GM21390 (cell line): ENCODE measurements at regions not wholly inside any gene's neighbourhood (a gene's known extent, or its start where the extent isn't known, plus 50 kb on each side); places are given as distances from the start of the nearest gene placed in this dataset.

ENCODE experiments used
- ATAC-seq: cut with Tn5 transposase; IDR thresholded peaks from one replicate; pipeline ENCODE4 v1.9.1; 2021; ENCODE audit not compliant: unreplicated experiment

DNA sequence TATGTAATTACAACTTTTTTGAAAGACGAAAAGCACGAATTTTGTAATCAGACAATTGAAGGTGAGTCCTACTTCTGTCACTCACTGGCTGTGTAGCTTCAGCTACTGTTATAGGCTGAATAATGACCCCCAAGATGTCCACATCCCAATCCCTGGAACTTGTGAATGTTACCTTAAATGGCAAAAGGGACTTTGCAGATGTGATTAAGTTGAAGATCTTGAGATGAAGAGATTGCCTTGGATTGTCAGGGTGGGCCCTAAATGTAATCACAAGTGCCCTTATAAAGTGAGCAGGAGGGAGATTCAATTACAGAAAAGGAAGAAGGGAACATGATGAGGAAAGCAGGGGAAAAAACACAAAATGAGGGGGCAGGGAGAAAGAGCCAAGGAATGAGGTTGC, 326.2 kb upstream of the MSX2 start:
- no peak for ATAC-seq

DNA sequence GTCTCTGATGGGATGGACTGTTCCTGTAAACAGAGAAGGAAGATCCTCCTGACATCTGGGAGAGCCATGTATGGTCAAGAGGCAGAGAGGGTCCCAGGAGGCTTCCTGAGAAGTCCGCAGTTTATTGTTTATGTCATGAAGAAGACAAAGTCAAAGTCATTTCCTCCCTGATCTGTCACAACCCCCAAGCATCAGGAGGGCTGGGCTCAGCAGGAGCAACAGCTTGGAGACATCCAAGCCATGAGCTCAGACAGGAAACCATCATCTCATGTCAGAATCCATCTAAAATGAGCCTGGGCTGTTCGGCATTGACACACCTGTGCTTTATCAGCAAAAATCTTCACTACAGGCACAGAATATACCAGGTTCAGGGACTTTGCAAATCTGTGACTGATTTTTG, 325.0 kb upstream of the MSX2 start:
- no peak for ATAC-seq

DNA sequence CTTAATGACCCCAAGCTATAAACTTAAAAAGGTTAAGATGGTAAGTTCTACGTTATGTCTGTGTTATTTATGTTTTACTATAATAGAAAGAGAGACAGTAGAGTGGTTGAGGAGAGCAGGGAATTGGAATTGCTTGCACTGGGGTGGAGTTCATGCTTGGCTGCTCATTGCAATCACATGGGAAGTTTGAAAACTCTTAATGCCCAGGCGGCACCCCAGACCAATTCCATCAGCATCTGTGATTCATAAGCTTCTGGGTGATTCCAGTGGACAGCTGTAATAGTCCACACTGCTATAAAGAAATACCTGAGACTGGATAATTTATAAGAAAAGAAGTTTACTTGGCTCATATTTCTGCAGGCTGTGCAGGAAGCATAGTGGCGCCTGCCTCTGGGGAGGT, 323.9 kb upstream of the MSX2 start:
- ATAC-seq, result no peak

DNA sequence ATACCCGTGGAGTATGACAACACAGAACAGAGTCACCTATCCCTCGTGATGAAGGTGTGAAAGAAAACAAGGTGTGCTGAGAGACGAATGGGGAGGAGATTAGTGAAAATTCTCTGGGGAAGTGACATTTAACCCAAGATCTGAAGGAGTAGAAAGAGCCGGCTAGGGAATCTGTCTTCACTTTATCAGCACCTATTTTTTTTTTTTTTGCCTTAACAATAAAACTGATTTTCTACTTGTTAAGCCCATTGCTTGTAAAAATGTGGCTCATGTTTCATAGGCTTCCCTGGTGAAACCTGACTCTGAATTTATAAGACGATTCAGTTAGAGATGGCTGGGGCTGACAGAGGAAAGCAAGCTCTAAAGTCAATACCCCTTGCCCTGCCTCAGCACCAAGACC, 322.6 kb upstream of the MSX2 start:
- no peak for ATAC-seq

DNA sequence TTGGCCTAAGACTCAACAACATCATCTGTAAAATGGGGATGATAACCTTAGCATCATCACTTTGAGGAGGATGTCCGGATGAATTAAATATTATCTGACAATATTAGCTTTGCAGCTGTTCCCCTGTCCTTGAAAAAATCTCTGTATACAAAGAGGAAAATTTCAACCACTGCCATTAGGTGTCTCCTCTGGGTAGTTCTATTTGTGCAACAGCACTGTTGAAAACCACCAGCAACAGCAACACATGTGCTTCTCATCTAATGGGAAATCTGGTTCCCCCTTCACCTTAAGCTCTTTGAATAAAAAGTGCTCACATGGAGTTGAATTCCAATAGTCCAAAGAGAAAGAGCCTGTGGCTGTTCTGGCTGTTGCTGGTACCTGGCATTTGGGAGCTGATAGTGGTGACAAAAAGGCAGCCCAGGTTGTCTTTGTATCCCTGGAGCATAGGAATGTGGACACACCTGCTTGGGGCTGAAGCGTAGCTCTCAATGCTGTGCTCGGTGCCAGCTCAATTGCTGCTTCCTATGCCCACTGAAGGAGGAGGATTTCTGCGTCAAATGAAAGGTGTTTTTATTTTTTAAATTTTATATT, 322.1 kb upstream of the MSX2 start:
- no peak for ATAC-seq

DNA sequence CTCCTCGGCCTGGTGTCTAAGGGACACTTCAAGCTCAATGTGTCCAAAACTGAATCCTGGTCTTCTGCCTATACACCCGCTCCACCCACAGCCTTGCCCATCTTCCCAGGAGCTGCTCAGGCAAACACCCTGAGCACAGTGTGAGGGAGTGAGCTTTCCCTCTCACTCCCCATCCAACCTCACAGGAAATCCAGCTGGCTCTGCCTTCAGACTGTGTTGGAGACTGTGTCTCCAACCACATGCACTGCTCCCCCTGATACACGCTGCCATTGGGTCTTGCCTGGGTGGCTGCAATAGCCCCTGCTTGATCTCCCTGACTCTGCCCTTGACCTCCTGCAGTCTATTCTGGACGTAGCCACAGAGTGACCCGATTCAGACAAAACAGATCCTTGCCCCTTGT, 319.5 kb upstream of the MSX2 start:
- no peak for ATAC-seq

DNA sequence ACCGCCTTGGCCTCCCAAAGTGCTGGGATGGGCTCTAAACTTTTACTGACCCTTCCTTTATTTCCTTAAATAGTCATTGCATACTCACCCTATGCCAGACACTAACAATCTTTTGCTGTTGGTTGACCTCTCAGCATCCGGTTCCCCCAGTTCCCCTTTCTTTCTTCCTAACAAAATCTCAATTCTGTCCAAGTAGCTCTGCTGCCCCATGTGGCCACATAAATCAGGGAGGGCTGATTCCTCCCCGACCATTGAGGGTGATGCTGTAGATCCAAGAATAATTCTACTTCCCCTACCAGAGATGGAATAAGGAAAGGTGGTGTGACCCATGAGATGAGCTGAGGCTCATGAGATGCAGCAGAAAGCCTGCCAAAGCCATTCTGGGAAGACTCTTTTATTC, 315.3 kb upstream of the MSX2 start:
- no peak for ATAC-seq

DNA sequence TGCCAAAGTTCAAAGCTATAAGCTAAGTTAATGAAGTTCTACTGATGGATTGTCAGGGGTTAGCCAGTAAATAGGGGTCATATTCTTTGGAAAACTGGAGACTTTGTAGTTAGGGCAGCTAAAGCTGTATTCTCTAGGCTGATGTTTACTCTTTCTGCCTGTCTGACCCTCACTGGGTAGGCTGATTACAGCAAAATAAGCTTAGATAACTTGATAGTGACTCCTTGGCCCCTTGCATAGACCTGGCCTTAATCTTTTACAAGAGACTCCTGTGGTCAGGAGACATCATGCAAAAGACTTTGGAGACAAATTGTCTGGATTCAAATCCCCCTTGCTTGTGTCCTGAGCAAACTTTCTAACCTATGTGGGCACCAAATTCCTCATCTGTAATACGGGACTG, 314.4 kb upstream of the MSX2 start:
- ATAC-seq, result no peak

DNA sequence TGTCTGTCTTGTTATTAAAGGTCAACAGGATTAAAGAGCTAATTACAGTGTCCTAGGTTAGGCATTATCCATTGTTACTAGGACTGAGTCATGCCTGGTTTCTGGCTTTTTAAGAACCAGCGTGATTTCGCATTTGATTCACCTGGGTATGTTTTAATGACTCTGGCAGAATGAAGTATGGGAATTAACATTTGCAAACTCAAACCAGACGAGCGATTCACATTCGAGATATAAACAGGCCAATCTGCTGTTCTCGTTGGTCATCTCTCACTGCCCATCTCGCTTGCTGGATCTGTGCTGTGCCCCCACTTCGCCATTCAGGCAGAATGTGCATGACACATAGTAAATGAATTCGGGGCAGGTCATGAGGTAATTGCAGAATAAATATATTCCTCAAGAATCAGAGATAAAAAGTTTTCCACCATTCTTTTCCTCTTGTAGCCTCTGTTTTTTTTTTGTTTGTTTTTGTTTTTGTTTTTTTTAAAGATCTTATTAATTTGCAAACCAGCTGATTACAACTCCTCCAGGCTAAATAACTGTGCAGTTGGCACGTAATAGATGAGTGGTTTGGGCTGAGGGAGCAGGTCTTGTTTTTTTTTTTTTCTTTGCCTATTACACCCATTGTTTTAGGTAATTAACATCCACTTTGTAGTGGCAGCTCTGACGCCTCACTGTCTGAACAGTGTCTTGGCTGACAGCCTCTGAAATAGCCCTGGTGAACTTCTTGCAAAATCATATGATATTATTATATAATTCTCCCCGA, 313.5 kb upstream of the MSX2 start:
- ATAC-seq, result no peak

DNA sequence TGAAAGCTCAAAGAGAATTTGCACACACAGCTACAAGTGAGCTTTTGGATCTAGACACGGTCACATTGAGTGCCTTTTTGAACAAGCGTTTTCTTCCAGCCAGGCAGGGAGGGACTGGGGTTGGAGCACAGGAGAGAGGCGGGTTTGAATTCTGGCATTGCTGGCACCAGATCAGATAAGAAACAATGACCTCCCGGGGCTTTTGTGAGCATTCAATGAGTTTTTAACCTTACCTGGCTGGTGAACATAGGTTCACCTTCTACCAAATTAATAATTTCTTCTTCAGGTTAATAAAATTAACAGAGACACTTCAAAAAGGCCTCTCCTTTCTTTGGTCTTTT, 312.9 kb upstream of the MSX2 start:
- ATAC-seq, result no peak

DNA sequence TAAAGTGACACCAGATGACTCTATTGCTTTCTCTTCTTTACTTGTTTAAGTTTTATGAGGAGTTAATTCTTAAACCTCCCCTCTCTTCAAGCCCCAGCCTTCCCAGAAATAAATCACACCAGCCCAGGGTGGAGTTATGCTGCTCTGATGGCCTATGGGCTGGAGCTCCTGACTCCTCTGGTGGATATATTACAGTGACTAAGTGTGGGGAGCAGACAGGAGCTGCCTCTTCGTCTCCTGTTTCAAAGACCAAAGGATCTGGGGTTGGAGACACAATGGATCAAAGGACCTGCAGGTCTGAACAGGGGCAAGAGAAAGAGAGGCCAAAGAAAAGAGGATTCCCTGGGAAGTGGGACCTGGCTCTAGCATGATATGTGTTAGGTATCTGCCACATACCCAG, 312.0 kb upstream of the MSX2 start:
- ATAC-seq, result no peak

DNA sequence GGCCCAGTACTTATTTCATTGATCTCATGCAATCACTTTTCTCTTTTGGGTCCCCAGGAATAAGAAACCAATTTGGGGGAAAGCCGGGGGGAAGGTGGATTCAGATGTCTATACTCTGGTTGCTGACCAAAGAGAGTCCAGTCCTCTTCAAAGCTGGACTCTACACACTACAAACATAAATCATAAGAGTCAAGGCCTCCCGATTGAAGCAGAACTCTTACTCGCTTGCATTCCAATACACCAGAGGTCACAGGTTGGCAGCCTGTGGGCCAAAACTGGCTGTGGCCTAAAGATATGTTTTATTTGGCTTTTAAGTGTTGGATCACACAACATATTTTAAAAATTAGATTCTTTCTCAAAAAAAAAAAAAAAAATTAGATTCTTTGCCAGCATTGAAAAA, 311.4 kb upstream of the MSX2 start:
- ATAC-seq, result no peak

DNA sequence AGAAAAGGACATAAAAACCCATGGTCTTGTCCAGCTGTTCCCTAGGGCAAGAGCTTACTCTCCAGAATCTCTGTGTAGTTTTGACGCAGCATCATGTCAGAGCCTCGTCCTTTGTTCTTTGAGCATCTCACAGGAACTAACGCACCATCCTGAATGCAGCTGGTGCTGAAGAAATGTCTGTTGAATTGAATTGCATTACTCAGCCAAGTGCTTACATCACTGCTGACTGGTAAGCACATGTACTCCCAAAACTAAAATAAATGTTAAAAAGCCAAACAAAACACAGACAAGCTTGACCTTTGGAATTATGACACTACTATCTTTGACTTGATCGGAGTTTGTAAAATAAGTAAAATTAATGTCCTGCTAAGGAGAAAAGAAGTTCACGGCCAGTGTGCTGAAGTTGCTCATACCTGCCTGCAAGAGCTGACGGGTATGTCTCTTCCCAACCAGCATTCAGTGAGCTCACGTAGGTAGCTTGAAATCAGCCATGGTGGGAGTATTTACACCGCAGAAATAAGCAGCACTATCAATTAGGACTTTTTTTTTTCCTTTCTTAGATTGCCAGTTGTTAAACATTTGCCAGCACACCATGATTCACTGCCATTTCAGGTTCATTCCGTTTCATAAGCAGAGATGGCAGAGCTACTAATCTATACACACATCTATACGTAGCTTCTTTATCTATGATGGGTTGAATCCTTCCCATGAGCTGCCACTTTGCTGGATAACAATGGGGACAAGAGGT, 310.6 kb upstream of the MSX2 start:
- no peak for ATAC-seq

DNA sequence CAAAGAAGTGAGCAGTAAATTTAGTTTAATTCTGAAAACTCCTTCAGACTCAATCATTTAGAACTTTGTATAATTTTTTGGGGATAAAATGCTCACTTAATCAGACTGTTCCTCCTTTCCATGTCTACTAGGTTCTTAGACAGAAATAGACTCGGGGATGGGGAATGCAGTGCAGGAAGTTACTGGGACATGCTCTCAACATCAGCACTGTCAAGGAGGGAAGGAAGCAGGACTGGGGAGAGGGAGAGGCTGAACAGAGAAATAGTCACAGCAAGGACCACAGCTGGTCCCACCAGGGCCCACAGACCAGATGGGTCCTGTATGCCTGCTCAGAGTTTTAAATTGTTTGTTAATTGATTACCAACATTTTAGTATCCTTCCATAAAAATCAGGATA, 310.1 kb upstream of the MSX2 start:
- no peak for ATAC-seq

DNA sequence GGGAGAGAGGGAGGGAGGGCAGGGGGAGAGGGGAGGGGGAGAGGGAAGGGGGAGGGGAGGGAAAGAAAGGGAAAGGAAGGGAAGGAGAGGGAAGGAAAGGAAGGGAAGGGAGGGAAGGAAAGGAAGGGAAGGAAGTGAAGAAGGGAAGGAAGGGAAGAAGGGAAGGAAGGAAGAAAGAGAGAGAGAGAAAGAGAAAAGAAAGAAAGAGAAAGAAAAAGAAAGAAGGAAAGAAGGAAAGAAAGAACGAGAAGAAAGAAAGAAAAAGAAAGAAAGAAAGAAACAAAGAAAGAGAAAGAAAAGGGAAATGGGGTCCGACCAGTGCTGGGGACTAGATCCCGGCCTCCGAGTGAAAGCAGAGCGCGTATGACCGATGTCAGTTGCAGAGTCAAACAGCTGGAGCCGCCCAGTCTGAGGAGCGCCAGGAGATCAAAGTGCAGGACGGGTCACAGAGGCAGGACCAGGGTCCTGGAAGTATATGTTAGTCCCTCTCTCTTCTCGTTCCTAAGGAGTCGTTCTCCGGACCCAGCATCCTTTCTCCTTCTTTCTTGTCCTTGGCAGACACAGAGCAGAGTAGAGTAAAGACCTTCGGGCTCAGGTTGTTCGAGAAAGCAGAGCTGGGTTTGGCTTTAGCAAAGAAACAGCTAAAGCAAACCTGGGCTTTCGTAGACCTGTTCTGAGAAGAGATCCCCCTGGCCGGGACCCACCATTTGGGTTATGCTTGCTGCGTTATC, 305.4 kb upstream of the MSX2 start:
- ATAC-seq, result peak; percentile 36

DNA sequence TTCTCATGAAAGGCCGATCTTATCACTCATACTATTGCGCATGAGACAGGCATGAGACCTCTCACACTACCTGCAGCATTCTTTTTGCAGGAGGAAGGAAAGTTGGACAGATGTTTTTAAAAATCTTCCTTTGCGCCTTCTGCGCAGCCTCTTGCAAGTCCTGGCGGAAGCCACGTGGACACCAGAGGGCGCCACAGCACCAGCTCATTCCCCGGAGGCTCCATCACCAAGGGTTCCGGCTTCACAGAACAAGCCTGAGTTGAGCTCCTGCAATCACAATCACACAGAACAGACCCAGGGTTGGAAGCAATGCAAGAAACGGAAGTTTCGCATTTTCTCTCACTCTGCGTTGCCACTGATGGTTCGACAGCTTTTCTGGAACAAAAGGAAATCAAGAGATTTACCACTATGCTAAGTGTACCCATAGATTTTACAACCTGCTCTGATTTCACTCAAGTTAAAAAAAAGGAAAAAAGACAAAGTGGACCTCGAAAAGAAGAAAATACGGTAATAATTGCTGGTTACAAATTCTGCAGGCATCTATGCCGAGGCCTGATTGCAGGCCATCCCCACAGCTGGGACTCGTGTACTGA, 304.7 kb upstream of the MSX2 start:
- peak; percentile 84 for ATAC-seq

DNA sequence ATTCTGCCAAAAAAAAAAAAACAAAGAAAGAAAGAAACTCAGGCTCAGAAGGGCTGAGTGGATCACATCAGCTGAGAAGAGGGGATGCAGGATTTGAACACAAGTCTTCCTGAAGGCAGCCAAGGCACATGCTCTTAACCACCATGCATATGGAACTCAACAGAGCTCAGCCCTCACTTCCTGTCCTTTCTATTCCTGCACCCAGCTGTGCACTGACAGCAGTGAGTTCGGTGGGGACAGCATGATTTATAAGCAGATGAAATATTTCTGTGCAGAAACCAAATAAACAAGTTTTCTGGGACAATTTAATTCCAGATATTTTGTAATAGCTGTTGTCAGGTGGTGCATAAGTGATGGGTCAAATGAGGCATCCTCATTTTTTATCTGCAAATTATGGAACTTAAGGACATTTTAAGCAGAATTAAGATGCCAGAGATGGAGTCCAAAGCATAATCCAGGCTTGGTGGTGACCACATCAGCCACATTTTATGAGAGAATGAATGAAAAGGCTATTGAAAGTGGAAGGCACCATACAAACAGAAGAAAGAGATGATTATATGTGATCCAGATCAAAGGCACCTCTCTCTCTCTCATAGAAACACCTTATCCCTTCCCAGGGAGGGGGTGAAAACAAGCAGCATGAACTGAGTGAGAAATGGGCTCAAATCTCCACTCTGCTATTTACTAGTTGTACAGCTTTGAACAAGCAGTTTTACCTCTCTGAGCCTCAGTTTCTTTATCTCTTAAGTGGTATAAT, 303.6 kb upstream of the MSX2 start:
- no peak for ATAC-seq

DNA sequence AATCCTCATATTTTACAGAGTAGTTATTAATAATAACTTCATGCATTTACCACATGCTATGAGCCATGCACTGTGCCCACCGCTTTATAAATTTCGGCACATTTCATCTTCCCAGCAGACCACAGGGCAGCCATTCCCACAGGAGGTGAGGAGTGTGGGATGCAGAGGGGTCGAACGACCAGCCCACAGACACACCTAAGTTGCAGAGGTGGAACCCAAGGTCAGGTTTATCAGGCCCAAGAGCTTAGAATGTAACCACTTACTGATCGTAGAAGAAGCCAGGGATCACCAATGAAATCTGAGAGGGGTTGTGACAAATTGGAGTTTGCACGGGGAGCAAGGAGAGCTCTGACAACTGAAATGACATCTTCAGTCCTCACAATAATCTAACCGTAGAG, 303.0 kb upstream of the MSX2 start:
- no peak for ATAC-seq

DNA sequence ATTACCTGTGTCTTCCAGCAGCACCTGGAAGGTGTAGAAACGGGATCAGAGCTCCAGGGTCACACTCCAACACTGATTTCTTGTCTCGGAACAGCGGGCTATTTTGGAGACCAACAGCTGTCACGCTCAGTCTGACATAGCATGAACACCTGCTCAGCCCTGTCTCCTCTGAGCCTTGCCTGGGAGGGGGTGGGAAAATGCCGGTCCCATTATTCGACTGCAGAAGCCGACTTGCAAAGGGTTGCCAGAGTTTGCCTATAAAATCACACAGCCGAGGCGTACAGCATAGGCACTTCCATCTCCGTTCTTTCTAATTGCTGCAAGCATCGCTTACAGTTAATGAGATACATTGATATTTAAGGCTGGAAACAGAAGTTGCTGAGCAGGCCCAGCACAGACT, 300.8 kb upstream of the MSX2 start:
- ATAC-seq, result no peak

DNA sequence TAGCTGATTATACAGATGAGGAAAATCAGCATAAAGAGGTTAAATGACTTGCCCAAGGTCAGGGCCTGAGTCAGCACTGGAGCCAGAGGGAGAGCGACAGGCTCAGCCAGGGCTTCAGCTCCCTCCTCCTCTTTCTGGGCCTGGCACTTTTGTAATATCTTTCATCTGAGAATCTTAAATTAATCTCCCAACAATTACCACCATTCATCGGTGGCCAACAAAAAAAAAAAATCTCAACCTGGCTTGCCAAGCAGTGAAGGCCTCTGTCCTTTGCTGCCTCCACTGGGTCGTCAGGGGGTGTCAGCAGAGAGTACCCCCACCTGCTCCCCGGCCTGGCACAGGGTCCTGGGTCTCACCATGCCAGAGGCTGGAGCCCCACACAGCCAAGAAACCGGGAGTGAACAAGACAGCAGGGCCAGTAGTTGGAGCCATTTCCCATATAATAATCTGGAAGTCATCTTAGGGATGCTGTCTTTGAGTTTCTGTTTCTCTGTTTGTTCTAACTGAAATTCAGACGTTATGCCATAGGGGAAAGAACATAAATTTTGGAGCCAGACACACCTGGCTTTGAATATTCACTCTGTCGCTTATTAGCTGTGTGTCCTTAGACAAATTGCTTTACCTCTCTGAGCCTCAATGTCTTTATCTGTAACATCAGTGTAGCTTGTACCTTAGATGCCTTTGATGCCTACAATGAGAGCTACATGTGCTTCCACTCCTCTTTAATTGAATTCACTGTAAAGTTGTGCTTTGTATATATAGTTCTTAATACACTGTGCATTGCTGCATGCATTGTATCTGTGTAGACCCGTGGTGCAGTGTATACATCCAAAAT, 299.9 kb upstream of the MSX2 start:
- ATAC-seq, result no peak
